Colon (tissue), 2 donors: ENCODE measurements at regions not wholly inside any gene's neighbourhood (a gene's known extent, or its start where the extent isn't known, plus 50 kb on each side); places are given as distances from the start of the nearest gene placed in this dataset.

Source experiments
- FAIRE-seq: peaks from 2 replicates; lab custom pipeline; 2012; peaks lifted over from hg19 to GRCh38; lab: Jason Lieb, UNC
- donor health status: control.
- donor health status: control.

DNA sequence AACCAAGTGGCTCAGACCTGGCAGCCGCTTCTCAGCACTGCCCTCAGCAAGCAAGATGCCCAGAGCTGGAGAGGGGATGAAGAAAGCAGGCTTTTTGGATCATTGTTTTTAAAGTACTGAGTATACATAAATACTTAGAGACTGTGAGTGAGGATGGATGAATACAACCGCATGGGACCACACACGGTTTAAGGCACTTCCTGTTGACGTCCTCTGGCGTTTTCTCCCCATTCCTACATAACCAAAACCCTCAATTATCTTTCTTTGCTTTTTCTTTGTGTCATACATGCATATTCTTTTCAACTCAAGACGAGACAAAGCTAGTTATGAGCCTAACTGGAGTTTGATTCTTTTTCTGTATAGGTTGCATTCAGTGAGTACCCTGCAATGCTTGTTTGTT is 198.4 kb downstream of the GALR1 start:
- FAIRE-seq, result no peak

DNA sequence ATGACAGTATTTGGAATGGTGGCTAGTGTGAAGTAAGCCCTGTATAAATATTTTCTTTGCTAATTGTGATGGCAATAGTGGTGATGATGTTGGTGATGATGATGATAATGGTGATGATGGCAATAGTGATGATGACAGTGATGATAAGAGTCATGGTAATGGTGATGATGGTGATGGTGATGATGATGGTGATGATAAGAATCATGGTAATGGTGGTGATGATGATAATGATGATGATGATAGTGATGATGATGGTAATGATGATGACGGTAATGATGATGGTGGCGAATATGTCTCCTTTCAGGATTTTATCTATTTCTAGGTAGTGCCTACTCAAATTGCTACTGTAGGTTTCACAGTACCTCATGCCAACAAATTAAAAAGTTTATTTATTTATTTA is 205.4 kb downstream of the GALR1 start:
- no peak for FAIRE-seq

DNA sequence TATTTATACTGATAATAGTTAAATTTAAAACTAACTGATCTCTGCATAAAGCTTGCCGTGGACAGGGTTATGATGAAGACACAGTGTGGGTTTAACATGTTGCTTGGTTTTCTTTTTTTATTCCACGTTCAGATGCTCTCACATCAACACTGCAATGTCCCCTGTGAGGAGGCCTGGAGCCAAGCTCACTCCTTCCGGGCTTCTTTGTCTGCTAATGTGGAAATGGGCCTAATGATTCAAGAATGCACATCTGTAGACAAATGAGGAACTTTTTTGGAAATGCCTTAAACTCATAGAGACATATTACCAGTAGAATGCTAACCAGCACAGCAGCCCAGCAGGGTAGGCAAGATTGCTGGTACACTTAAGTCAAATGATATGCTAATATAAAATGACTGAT is 208.0 kb downstream of the GALR1 start:
- no peak for FAIRE-seq

DNA sequence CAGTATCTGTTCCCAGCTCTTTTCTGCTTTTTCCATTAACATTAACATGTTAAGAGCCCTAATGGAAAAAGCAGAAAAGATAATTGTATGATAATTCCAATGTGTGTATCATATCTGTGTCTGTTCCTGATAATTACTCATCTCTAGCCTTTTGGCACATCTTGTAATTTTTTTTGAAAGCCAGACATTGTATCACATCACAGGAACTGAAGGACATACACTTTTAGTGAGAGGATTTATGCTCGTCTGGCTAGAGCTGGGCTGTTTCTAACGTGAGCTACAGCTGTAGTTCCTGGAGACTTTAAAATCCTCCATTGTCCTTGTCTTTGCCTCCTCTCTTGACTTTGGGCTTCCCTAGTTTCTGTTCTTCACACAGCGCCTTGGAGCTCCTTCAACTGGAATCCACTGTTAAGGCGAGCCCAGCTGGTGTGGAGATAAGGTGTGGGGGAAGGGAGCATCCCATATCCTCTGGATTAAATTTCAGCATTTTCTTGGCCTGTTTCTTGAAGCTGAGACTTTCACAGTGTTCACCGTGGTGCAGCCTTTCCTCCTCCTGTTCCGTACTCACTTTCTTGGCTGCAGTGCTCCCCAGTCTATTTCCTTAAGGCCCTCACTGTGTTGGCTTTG is 211.5 kb downstream of the GALR1 start:
- no peak for FAIRE-seq

DNA sequence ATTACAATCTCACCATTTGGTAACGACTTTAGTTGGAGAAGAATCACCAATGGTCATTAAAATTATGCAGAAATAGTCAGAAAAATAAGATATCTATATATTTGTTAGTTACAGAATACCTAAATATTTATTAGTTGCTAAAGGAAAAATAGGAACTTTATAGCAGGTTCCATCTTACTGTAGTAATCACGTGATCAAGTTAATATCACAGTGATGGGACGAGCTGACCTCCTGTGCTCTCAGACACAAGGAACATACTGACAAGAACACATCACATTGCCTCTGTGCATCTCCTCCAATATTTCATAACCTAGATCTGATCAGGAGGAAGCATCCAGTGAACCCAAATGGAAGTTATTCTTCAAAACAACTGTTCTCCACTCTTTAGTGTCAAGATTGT is 215.3 kb downstream of the GALR1 start:
- FAIRE-seq, result no peak

DNA sequence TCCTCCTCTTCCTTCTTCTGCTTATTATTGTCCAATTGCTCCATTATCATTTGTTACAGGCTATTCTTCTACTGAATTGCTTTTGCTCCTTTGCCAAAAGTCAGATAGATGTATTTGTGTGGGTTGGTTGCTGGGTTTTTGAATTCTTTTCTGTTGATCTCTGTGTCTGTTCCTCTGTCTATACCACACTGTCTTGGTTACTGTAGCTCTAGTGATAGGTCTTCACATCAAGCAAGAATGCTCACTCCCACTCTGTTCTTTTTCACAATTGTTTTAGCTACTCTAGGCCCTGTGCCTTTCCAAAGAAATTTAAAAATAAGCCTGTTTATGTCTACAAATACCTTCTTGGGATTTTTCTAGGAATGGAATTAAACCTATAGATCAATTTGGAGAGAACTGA is 217.2 kb downstream of the GALR1 start:
- FAIRE-seq, result no peak

DNA sequence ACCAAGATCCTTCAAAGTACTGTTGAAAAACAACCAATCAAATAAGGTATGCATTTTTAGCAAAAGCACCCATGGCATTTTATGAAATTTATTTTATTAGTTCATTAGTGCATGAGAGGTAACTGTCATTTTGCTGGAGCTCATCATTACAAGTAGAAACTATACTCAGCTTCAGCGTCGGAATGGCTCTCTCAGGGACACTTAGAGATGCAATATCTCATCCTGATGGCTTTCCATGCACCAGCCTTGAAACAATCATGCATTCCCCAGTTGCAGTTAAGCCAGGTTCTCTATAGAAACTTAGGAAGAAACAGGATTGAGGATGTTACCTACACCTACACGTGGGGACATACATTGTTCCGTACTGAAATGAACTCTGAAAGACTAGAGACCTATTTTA is 219.5 kb downstream of the GALR1 start:
- no peak for FAIRE-seq

DNA sequence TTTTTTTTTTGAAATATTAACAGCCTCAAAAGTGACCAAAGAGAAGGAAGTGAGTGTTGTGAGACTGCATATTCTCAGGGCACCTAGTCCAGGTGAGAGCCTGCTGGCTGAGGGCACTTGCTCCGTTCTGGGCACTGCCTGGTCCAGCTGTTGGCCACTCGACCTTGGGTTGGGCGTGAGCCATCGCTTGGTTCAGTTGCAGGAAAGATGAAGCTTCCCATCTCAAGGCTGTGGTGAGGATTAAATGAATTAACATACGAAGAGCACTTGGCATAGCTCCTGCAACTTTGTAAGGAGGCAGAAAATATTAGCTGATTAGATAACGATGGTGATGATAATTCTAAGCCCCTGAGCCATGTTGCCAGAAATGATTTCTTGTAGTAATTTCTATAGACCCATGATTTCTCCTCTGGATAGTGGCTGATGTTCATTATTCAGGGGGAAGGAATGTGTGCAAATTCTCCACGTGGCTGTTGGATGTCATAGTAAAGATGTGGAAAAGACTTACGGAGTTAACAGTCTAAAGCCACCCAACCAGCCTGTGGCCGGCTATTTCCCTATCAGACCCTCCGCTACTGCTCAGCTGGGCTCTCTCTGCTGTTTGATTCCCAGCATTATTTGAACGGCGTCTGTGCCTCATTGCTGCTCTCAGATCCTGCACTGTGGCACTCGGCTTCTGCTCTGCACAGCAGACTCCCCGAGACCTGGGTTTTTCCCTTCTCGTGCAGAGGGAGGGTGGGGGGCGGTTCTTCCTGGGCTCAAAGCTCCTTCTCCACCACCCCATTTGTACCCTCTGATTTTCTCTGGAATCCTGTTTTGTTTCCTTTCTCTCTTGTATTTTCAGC is 221.1 kb downstream of the GALR1 start:
- no peak for FAIRE-seq

DNA sequence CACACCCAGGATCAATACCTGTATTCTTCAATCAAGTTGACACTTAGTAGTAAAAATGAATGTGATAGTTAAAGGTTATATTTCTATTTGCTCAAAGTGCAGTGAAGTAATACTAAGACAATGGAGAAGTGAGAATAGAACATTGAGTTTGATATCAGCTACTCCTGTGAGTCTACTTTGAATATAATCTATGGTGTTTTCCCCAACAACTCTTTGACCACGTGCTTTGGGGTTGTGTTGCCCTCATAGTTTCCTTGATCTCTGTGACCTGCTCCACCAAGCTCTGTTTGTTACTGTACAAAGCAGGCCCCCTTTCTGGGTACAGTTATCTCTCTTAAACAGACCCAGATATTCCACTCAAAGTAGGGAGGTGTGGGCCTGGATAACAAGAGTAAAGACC is 222.9 kb downstream of the GALR1 start:
- FAIRE-seq, result no peak

DNA sequence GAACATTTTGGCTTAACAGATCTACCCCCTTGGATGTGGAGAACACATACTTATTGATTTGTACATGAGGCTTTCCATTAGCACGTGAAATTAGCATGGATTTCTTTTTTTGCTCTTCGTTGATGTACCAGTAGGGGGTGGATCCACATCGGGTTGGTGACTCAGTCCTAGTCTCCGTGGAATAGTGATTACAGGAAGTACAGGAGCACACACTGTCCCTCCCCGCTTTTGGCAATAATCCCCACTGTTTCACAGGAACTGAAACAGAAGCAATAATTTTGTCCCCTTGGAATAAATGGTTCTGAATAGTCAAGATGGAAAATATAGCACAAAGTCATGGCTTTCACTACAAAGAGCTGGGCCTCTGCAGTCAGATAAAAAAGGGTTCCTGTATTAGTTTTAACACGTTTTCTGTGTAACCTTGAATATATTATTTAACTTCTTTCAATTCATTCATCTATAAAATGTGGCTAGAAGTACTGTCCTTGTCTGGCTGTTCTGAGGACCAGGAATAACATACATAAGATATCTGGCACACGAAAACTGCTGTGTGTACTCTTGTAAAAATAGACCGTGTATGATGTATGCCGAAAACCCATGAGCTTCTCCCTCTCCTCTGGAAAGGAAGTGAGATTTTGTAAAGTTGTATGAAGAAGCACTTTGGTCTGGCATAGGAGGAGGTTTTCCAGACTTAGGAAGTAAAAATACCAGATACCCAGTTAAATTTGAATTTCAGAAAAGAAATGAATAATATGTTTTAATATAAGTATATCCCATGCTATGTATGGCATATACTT is 229.2 kb downstream of the GALR1 start:
- FAIRE-seq, result no peak

DNA sequence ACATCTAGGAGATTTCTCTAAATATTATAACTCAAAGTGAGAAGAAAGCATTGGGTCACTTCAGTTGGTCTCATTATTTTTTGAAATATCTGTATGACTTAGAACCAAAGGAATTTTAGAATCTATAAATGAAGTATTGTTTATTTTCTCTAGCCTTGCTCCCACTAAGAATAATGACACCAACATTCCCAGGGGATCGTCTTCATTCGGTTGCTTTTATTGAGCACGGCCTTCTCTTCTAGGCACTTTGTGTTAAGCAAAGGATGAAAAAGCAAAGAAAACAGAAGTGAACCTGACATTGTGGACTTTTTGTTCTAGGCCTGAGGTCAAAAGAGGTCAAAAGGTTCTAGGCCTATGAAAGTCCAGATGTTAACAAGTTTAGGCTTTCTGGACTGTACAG is 231.9 kb downstream of the GALR1 start:
- FAIRE-seq, result no peak

DNA sequence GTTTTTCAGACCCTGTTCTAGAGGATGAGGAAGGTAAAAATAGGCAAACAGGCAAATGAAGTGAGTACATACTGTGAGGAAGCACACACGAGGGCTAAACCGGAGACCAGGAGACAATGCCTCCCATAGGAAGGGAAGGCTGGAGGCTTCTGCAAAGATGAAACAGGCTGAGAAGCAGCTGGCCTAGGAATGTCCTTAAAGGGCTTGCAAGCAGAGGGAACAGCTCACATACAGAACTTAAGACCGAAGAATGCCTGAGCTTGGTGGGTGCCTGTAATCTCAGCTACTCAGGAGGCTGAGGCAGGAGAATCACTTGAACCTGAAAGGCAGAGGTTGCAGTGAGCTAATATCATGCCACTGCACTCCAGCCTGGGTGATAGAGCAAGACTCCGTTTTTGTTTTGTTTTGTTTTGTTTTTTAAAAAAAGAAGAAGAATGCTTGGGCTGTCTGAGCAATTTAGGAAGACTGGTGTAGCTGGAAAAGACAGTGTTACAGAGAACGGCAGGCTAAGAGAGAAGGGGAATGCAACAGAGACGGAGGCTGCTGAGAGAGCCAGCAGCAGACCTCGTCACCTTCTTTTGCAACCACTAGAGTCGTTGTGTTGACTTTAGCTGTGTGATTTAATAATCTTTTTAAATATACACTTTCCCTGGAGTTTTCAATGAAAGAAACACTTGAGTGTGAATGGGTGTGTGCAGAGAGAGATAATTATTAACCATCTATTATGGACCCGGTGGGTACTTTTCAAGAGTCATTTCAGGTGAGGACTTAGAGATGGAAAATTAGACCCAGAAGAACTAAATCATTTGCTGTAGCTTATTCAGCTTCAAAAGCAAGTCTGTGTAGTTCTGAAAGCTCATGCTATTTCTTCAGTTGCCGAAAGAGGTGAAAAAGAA is 232.8 kb downstream of the GALR1 start:
- FAIRE-seq, result no peak

DNA sequence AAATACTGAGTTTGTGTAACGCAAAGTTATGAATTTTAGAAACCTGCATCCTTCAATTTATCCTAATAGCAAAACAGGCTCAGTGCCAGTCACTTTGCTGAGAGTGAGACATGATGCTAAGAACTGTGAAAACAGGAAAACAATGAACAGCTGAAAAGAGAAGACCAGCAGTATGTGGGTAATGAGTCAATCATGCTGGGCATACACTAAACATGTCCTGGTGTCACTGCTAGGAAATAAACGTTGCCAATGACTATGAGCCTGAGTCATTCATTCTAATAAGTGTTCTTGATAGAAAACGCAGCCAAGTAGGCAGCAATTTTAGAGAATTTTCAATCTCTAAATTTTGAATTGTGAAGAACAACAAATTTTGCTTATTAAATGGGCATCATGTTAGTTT is 237.3 kb downstream of the GALR1 start:
- FAIRE-seq, result no peak

DNA sequence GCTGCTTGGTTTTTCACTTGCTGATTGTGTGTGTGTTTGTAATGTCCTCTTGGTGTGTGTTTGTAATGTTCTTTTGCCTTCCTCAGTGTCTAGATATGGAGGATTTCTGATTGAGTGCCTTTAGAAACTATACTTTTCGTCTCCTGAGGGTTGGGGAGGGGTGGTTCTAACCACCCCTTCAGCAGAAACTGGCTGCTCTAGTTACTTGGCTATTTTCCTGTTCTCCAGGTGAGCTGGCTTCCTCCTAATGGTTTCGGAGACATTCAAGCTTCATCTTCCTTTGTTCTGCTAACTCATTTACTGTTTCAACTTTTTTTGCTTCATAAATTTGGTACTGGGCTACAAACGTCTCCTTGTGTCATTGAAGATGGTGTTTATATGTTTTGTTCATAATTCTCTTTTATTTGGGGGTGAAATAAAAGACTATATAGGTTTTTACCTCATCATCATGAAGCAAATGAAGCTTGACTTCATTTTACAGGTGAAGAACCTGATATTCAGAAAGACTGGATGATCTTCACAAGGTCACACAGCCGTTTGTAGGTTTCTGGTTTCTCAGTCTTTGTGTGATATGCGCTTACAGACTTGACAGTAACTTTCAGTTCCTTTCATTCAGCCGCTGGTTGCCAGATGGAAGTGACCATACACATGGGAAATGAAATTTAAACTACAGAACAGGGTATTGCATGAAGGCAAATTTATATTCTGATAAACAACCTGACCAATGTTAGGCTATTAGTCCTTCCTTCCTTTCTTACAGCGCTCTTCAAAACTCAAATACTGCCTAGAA is 238.5 kb downstream of the GALR1 start:
- no peak for FAIRE-seq

DNA sequence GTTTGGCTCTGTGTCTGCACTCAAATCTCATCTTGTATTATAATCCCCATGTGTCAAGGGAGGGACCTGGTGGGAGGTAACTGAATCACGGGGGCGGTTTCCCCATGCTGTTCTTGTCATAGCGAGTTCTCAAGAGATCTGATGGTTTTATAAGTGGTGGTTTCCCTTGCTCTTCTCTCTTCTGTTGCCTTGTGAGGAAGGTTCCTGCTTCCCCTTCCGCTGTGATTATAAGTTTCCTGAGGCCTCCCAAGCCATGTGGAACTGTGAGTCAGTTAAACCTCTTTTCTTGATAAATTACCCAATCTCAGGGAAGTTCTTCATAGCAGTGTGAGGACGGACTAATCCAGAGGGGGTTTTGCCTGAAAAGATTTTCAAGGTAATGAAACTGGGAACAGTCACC is 245.4 kb downstream of the GALR1 start:
- FAIRE-seq, result no peak

DNA sequence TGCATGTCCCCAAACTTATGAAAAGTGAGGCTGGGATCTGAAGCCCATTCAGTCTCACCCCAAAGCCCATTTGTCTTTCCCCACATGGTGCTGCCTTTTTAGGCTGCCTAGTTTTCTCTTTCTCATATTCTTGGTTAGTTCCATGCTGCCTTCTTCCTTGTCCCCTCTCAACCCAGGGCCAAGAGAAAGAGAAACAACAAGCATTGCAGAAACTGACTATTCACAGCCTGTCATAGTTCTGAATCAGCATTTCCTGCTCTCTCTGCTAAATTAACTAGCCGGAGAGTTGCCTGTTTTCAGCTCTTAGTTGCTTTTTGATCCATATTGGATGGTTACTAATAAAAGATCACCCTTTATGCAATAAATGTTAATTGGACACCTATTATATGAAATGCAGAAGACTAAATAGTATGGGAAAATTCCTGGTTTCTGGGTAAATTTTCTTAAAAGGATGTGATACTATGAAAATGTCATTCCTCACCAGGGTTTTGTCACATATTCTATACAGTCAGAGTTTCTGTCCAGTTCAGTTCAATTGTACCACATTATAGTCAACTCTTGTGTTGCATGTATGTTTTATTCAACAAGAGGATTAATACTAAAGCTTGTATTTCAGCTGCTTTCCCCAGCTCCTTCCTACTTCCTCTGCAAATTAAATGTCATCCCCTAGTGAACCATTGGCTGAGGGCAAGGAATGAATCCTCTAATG is 246.5 kb downstream of the GALR1 start:
- no peak for FAIRE-seq

DNA sequence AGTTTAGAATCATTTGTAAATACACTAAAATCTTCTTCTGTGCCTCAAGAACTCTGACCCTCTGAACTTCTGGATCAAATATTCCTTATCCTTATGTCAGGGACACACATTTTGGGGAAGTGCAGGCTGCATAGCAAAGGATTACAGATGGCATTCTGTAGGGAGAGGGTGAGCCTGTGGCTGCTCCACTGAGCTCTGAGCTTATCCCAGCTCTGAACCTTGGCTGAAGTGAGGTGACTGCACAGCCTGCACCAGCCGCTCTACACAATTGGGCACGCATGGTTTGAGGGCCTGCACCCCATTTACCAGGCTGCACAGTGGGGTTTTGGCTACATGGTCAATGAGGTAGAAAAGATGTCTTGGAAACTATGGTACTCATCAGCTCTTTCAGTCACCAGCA is 251.6 kb downstream of the GALR1 start:
- FAIRE-seq, result no peak

DNA sequence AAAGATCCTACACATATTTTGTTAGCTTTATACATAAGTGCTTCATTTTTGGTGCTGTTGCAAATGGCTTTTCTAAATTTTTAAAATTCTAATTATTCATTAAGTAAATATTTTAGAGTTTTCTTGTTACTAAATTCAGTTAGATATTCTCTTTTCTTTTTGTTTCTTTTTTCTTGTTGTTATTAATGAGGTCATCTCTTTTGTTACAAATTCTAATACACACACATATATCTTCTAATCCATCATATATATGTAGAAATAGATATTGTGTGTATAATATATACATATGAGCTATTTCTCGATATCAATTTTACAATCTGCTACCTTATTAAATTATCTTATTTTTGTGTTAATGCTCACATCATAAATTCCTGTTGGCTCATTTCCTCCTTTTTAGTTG is 255.9 kb downstream of the GALR1 start:
- FAIRE-seq, result no peak

DNA sequence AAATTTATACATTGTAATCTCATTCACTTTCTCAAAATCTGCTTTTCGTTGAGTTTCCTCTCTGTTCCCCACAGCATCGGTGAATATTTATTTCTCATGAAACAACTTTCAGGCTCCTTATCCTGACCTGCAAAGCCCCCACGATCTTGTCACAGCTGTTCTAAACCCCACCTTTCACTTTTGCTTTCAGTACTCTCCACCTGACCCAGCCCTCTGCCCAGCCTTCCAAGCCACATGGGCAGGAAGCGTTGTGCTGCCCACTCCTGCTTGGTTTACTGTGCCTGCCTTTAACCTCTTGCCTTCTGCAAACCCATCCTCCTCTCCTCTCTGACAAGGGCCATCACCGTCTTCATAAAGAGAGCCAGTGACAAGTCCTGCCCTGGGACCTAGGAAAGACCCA is 262.5 kb downstream of the GALR1 start:
- no peak for FAIRE-seq

DNA sequence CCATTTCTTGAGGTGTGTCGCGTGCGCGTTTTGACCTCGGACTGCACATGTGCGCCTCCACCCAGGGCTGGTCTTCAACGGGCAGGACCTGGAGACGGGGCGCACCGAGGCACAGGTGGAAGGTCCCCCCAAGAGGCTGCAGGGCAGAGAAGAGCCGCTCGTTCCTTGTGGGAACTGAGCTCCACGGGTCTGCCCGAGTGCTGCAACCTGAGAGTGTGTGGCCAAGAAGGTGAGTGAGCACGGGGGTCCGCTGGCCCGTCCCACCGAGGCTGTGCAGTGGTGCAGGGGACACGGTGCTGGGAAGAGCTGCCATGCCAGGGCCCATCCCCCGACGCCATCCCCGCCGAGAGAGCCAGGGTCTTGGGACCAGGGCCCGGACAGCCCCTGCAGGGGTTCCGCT is 268.3 kb downstream of the GALR1 start:
- FAIRE-seq, result no peak

DNA sequence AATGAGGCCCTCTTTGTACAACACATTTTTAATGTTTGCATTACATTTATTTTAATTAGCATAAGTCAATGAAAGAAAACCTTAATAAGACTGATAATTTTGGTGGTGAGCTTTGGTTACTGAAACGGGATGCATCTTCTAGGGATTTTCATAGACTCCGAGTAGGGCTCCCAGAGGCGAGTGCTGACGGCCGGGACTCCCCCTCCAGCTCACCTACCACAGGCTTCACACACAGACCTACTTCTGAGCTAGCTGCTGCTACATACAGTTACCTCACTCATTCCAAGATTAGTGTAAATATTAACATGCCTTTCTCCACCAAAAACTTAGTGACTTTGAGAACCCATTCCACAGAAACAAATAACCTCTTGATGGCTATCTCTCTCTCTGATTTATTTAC is 271.1 kb downstream of the GALR1 start:
- FAIRE-seq, result no peak
